ENCODE measurements at regions not wholly inside any gene's neighbourhood (a gene's known extent, or its start where the extent isn't known, plus 50 kb on each side); places are given as distances from the start of the nearest gene placed in this dataset.
A peak's percentile ranks its signal among the peaks of the same experiment; 100 is the strongest.

- H3K4me3 Mint-ChIP-seq = no peak overlapping the region
- Histone ChIP-seq H2AFZ (no peak overlapping the region), H3K9me2 (ENCODE audit: insufficient read depth) (peaks cover 6% of the 10 kb centered on the region), H3K27ac (ENCODE audit: low read depth) (peak overlapping the region; percentile 87), H3K79me2 (replicated peaks; ENCODE audit: insufficient read depth) (no peaks in the 10 kb centered on the region), H3K36me3 (ENCODE audit: insufficient read depth) (no peaks in the 10 kb centered on the region), H3K27me3 (ENCODE audit: insufficient read depth) (no peaks in the 10 kb centered on the region), H3K4me2 (0 out of 2 replicates have a peak overlapping the region, but pooled peaks have one; percentile 28), H3F3A (replicated peaks; ENCODE audit: low read depth) (no peaks in the 10 kb centered on the region; the same call in 1 of the 2 replicates), H3K4me3 (no peak overlapping the region), H4K20me1 (replicated peaks; ENCODE audit: insufficient read depth) (no peaks in the 10 kb centered on the region), H3K4me1 (ENCODE audit: insufficient read depth) (peaks cover 4% of the 10 kb centered on the region; the same call in 1 of the 2 replicates)
- no peaks in the 10 kb centered on the region; the same call in 1 of the 3 replicates for H3K9me3 Mint-ChIP-seq
- DNase-seq (ENCODE audit: low spot score) = peak; percentile 17
- TF ChIP-seq ETS1 (IDR thresholded peaks at IDR 0.05) (no peak), CREB1 (CRISPR knock-in tag; IDR thresholded peaks at IDR 0.05; ENCODE audit: low read depth) (no peak), POLR2AphosphoS5 (IDR thresholded peaks at IDR 0.05; ENCODE audit: low read depth) (peak; percentile 46; the same call in 1 of the 2 replicates)
- peaks cover 27% of the 10 kb centered on the region for H3K4me1 Mint-ChIP-seq
- ATAC-seq = peak; percentile 74
- peaks cover 2% of the 10 kb centered on the region for H3K27me3 Mint-ChIP-seq (ENCODE audit: insufficient read depth, low read depth, poor library complexity)
- H3K36me3 Mint-ChIP-seq (ENCODE audit: low read depth) = peaks cover 10% of the 10 kb centered on the region
- H3K27ac Mint-ChIP-seq = peak overlapping the region; percentile 53
Measured at GRCh38 chr3:65027335-65027734, 339.5 kb upstream of the ADAMTS9 start.

GRCh38 chr3:65026151-65026550 is 338.4 kb upstream of the ADAMTS9 start:
- no peak overlapping the region for H3K4me2 ChIP-seq
- H3K4me1 ChIP-seq (ENCODE audit: insufficient read depth) = peaks cover 4% of the 10 kb centered on the region; the same call in 1 of the 2 replicates
- H3K36me3 Mint-ChIP-seq (ENCODE audit: low read depth) = peaks cover 10% of the 10 kb centered on the region
- no peak overlapping the region for H3K27ac ChIP-seq (ENCODE audit: low read depth)
- H3K27me3 Mint-ChIP-seq (ENCODE audit: insufficient read depth, low read depth, poor library complexity) = peaks cover 2% of the 10 kb centered on the region
- TF ChIP-seq REST (IDR thresholded peaks at IDR 0.05; ENCODE audit: unreplicated experiment) (no peak), STAT1 (IDR thresholded peaks at IDR 0.05; ENCODE audit: unreplicated experiment) (no peak), CREB1 (CRISPR knock-in tag; IDR thresholded peaks at IDR 0.05; ENCODE audit: low read depth) (no peak), CTCF (conservative IDR thresholded peaks at IDR 0.05; ENCODE audit: low read depth in 2 of 2) (peak; percentile 39 to 59), POLR2AphosphoS5 (IDR thresholded peaks at IDR 0.05; ENCODE audit: low read depth) (no peak), ZNF114 (CRISPR knock-in tag; IDR thresholded peaks at IDR 0.05) (no peak), JUNB (IDR thresholded peaks at IDR 0.05; ENCODE audit: unreplicated experiment) (no peak), ZNF462 (CRISPR knock-in tag; IDR thresholded peaks at IDR 0.05) (no peak)
- H3K36me3 ChIP-seq (ENCODE audit: insufficient read depth) = no peaks in the 10 kb centered on the region
- H3K9me2 ChIP-seq (ENCODE audit: insufficient read depth) = peaks cover 6% of the 10 kb centered on the region
- peaks cover 22% of the 10 kb centered on the region for H3K4me1 Mint-ChIP-seq
- H2AFZ ChIP-seq = no peak overlapping the region
- H3K4me3 ChIP-seq = no peak overlapping the region
- H3K4me3 Mint-ChIP-seq = no peak overlapping the region
- no peaks in the 10 kb centered on the region for H3K79me2 ChIP-seq (replicated peaks; ENCODE audit: insufficient read depth)
- no peaks in the 10 kb centered on the region; the same call in 1 of the 3 replicates for H3K9me3 Mint-ChIP-seq
- no peaks in the 10 kb centered on the region for H4K20me1 ChIP-seq (replicated peaks; ENCODE audit: insufficient read depth)
- H3F3A ChIP-seq (replicated peaks; ENCODE audit: low read depth) = no peaks in the 10 kb centered on the region; the same call in 1 of the 2 replicates
- ATAC-seq (peak; percentile 19; the same call in 2 of the 3 replicates), DNase-seq (ENCODE audit: low spot score) (peak; percentile 44)
- no peaks in the 10 kb centered on the region for H3K27me3 ChIP-seq (ENCODE audit: insufficient read depth)
- H3K27ac Mint-ChIP-seq = no peak overlapping the region
